ENCODE measurements at regions not wholly inside any gene's neighbourhood (a gene's known extent, or its start where the extent isn't known, plus 50 kb on each side); places are given as distances from the start of the nearest gene placed in this dataset.

DNA sequence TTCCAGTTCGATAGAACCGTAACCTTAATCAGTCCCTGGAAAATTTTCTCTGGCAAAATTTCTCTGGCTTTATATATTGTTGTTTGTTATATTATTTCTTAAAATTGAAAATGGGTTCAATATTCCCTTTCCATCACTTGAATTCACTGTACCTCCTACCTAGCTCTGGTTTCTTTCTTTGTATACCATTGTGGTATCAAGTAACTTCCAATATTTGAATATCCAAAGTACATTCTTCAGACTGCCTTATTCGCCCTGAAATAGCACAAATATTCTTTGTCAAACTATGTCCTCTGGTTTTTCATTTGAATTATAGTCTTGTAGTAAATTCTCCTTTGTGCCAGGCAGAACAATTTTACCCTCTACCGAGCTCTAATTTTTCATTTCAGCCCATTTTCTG, 541.6 kb downstream of the REEP3 start:
- H3K4me3 Mint-ChIP-seq, result no peak overlapping the region
- ATAC-seq (replicated peaks in 1 of 2) (no peak), DNase-seq (no peak)
- no peaks in the 10 kb centered on the region for H3K36me3 Mint-ChIP-seq (ENCODE audit: insufficient read depth in 2 of 2)
- H3K27me3 Mint-ChIP-seq (ENCODE audit: low read depth), result peaks cover 6% of the 10 kb centered on the region
- no peak overlapping the region for H3K27ac Mint-ChIP-seq
- no peaks in the 10 kb centered on the region for H3K4me1 Mint-ChIP-seq (ENCODE audit: low read depth)
- no peaks in the 10 kb centered on the region for H3K9me3 Mint-ChIP-seq

DNA sequence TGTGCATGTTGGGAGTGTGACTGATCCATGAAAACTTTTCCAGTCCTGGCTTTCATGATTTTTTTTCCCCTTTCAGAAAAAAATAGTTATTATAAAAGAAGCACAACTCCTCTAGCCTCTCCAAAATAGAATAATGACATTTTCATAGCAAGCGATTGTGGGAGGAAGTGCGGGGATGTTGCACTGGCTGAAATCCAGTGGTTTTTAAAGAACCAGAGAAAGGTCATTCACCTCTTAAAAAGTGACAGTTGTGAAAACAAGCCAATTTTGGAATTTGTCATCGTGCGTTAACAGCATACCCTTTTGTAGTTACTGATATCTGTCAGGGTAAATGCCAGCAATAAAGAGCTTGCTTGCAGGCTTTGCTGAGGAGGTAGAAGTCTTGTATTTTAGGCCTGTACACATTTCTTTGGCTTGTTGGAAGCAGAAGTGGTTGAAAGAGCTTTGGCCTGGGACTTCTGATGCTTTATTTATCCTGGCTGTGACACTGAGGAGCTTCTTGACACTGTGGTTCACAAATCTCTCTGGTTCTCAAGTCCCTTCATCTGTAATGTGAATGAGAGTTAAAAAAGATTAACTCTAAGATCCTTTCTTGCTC, 545.9 kb downstream of the REEP3 start:
- no peaks in the 10 kb centered on the region for H3K9me3 Mint-ChIP-seq

DNA sequence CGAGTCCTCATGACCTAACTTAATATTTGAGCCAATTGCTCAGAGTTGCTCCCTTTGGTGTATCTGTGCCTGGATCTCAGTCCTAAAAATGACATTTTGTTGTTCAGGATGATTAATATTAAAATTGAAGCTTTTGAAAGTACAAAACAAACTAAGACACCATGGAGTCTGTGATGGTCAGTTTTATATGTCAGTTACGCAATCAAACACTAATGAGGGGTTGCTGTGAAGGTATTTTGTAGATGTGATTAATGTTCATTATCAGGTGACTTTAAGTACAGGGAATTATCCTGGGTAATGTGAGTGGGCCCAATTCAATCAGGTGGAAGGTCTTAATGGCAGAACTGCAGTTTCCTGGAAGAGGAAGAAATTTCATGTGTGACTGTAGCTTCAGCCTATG, 546.7 kb downstream of the REEP3 start:
- ATAC-seq (replicated peaks in 1 of 2) (no peak), DNase-seq (no peak)
- no peaks in the 10 kb centered on the region for H3K36me3 Mint-ChIP-seq (ENCODE audit: insufficient read depth in 2 of 2)
- H3K27me3 Mint-ChIP-seq (ENCODE audit: low read depth), result no peaks in the 10 kb centered on the region
- no peak overlapping the region for H3K4me3 Mint-ChIP-seq
- H3K27ac Mint-ChIP-seq, result no peak overlapping the region
- no peaks in the 10 kb centered on the region for H3K4me1 Mint-ChIP-seq (ENCODE audit: low read depth)
- H3K9me3 Mint-ChIP-seq, result no peaks in the 10 kb centered on the region

More for the DNA sequence above, 545.9 kb downstream of the REEP3 start:
- Mint-ChIP-seq H3K27me3 (ENCODE audit: low read depth) (no peaks in the 10 kb centered on the region), H3K36me3 (ENCODE audit: insufficient read depth in 2 of 2) (no peaks in the 10 kb centered on the region), H3K4me3 (no peak overlapping the region), H3K4me1 (ENCODE audit: low read depth) (no peaks in the 10 kb centered on the region), H3K27ac (no peak overlapping the region)
- no peak for DNase-seq
- ATAC-seq (replicated peaks in 1 of 2), result no peak

DNA sequence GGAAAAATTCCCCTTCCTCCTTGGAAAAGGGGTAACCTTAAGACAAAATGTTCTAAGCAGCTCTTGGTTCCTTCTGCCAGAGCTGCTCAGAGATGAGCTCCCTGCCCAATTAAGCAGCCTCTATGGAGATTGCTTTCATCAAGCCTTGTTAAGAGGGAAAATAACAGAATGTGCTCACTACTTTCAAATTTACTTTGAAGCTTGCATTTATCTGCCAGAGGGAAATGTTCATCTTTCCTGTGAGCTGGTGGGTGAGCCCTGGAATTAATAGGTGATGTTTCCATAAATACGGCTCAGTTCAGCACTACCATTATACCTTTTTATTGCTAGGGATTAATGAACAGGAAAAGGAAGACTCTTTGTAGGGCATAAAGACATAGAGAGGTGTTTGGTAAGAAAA, 549.0 kb downstream of the REEP3 start:
- DNase-seq, result no peak
- Mint-ChIP-seq H3K36me3 (ENCODE audit: insufficient read depth in 2 of 2) (no peaks in the 10 kb centered on the region), H3K27me3 (ENCODE audit: low read depth) (no peaks in the 10 kb centered on the region), H3K9me3 (no peaks in the 10 kb centered on the region), H3K4me3 (no peak overlapping the region), H3K4me1 (ENCODE audit: low read depth) (no peaks in the 10 kb centered on the region), H3K27ac (no peak overlapping the region)
- no peak for ATAC-seq (replicated peaks in 1 of 2)

DNA sequence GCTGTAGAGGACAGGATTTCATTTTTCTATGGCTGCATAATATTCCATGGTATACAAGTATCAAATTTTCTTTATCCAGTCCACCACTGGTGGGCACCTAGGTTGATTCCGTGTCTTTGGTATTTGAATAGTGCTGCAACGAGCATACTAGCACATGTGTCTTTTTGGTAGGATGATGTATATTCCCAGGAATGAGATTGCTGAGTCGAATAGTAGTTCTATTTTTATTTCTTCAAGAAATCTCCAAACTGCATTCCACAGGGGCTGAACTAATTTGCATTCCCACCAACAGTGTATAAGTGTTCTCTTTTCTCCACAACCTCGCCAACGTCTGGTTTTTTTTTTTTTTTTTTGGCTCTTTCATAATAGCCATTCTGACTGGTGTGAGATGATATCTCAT, 550.0 kb downstream of the REEP3 start:
- no peaks in the 10 kb centered on the region for H3K27me3 Mint-ChIP-seq (ENCODE audit: low read depth)

DNA sequence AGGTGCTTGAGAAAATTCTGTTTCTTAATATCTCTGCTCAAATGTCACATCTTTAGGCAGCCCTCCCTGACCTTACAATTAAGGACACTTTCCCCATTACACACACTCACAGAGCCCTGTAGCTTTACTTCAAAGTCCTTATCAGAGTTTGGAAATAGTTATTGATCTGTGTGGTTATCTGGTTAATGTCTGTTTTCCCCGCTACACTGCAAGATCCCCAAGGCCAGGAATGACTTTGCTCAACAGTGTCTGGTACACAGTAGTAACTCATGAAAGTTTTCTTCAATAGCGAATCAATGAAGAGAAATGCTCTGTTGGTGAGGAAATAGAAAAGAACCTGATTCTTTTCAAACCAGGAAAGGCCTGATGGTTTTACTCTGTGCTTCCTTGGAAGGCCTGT, 554.4 kb downstream of the REEP3 start:
- Mint-ChIP-seq H3K9me3 (no peaks in the 10 kb centered on the region), H3K36me3 (ENCODE audit: insufficient read depth in 2 of 2) (no peaks in the 10 kb centered on the region), H3K27ac (no peak overlapping the region), H3K4me3 (no peak overlapping the region), H3K4me1 (ENCODE audit: low read depth) (no peaks in the 10 kb centered on the region), H3K27me3 (ENCODE audit: low read depth) (no peaks in the 10 kb centered on the region)
- no peak for ATAC-seq (replicated peaks in 1 of 2)
- no peak for DNase-seq

More for the DNA sequence above, 550.0 kb downstream of the REEP3 start:
- ATAC-seq (replicated peaks in 1 of 2) (no peak), DNase-seq (no peak)
- H3K27ac Mint-ChIP-seq, result no peak overlapping the region
- H3K4me1 Mint-ChIP-seq (ENCODE audit: low read depth), result no peaks in the 10 kb centered on the region
- H3K9me3 Mint-ChIP-seq, result no peaks in the 10 kb centered on the region
- H3K4me3 Mint-ChIP-seq, result no peak overlapping the region
- no peaks in the 10 kb centered on the region for H3K36me3 Mint-ChIP-seq (ENCODE audit: insufficient read depth in 2 of 2)

DNA sequence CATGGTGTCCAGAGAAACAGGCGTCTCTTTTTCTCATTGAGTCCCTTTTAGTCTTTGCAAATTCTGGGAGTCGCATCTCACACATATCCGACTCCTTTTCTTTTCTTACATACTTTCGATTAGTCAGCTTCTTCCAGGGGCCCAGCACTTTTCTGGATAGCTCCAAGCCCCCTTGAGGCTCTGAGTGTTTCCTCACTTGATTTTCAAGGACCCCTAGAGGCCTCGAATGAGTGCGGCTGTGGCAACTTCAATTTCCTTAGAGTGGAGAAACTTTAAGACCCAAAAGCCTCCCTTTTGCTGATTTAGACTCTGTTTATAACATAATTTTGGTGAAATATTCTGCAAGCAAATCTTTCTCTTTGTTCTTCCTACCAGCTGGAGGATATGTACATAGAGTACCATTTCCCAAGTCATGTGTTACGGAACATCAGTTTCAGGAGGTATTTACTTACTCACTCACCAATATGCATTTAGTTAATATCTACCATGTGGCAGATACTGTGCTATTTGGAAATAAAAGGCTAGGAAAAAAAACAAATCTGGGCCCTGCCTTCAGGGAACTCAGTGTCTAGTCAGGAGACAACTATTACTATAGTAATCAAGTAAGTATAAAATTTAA, 555.2 kb downstream of the REEP3 start:
- Mint-ChIP-seq H3K4me3 (no peak overlapping the region), H3K36me3 (ENCODE audit: insufficient read depth in 2 of 2) (no peaks in the 10 kb centered on the region), H3K27ac (no peak overlapping the region), H3K9me3 (no peaks in the 10 kb centered on the region), H3K4me1 (ENCODE audit: low read depth) (no peaks in the 10 kb centered on the region), H3K27me3 (ENCODE audit: low read depth) (no peaks in the 10 kb centered on the region)
- ATAC-seq (replicated peaks in 1 of 2) (no peak), DNase-seq (no peak)

DNA sequence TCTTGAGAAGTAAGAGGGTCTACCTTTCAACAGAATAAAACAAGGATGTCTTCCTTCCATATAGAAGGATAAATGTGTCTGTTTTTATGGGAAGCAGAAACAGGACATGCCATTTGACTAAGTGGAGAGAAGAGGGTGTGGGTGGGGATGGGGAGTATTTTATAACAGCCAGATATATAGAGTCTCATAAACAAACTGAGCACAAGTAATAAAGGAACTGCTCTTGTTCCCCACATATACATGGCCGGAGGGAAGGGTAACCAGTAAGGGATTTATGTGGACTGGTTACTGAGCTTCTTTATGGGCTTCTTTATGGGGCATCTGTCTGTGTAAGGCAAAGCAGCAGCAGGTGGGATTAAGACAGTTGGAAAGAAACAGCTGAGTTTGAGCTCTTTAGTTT, 558.1 kb downstream of the REEP3 start:
- H3K27ac Mint-ChIP-seq, result no peak overlapping the region
- H3K4me1 Mint-ChIP-seq (ENCODE audit: low read depth), result no peaks in the 10 kb centered on the region
- ATAC-seq (replicated peaks in 1 of 2) (no peak), DNase-seq (no peak)
- H3K4me3 Mint-ChIP-seq, result no peak overlapping the region
- H3K27me3 Mint-ChIP-seq (ENCODE audit: low read depth), result no peaks in the 10 kb centered on the region
- no peaks in the 10 kb centered on the region for H3K9me3 Mint-ChIP-seq
- no peaks in the 10 kb centered on the region for H3K36me3 Mint-ChIP-seq (ENCODE audit: insufficient read depth in 2 of 2)

DNA sequence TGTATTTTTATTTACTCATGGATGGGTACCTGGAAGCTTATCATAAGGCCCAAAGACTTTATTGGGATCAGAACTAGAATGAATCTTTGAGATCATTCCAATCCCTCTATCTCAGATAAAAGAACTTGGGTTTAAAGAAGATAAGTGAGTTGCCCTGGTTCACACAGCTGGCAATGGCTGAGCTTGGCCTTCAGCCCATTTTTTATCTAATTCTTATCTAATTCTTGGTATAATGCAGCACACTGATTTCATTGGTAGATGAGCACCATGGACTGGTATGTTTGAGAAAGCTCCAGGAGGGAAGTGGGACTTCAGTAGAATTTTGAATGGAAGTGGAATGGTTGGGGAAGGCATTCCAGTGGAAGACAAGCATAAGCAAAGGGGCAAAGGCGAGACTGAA, 558.9 kb downstream of the REEP3 start:
- H3K9me3 Mint-ChIP-seq, result no peaks in the 10 kb centered on the region
- H3K36me3 Mint-ChIP-seq (ENCODE audit: insufficient read depth in 2 of 2), result no peaks in the 10 kb centered on the region
- no peaks in the 10 kb centered on the region for H3K4me1 Mint-ChIP-seq (ENCODE audit: low read depth)
- no peak for DNase-seq
- ATAC-seq (replicated peaks in 1 of 2), result no peak
- no peak overlapping the region for H3K27ac Mint-ChIP-seq
- H3K27me3 Mint-ChIP-seq (ENCODE audit: low read depth), result no peaks in the 10 kb centered on the region
- no peak overlapping the region for H3K4me3 Mint-ChIP-seq

DNA sequence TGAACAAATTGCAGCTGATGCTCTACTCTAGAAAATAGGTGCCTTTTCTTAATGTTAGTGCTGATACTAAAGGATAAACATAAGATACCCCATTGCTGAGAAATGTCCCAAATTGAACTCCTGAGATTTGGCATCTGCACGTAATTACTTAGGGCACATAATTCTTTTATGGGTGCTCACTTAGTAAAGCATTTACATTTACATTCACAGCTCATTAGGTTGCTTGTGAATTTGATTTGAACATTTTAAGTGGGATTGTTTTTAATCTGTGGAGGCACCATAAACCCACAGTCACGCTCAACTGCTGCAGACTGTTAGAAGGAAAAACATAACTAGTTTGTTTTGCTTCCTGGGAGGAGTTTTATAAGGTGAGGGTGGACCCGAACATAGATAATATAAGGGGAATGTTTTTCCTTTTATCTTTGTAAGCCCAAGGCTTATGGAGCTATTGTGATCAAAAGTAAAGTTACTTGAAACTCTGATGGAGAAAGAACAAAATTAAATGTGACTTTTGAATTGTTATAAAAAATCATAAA, 560.8 kb downstream of the REEP3 start:
- Mint-ChIP-seq H3K27ac (no peak overlapping the region), H3K4me3 (no peak overlapping the region), H3K36me3 (ENCODE audit: insufficient read depth in 2 of 2) (no peaks in the 10 kb centered on the region), H3K9me3 (no peaks in the 10 kb centered on the region), H3K27me3 (ENCODE audit: low read depth) (no peaks in the 10 kb centered on the region), H3K4me1 (ENCODE audit: low read depth) (no peaks in the 10 kb centered on the region)
- ATAC-seq (replicated peaks in 1 of 2), result no peak
- DNase-seq, result no peak

DNA sequence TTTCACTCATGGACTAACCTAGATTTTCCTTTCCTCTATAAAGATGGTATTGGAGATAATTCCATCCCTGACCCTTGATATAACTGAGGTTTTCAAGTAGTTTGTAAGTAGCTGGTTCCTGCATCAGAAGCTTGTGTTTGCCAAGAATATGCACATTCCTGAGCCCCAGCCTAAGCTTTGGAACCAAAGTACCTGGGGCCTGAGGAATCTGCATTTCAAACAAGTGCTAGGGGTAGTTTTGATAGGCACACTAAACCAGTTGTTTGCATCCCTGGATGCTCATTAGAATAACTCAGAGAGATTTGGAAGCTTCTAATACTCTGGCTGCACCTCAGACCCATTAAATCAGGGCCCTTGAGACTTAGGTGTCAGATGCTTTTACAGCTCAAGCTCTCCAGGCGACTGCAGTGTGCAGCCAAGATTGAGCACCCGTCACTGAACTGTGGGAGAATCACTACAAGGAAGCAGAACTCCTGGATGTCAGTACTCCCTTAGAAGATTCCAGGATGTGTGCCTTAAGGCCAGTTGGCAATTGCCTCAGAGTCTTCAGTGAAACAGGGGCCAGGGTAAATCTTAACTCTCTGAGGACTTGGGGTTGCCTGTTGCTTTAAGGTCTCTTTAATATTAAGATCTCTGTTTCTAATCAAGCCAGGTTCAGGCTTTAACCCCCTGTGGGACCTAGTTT, 565.0 kb downstream of the REEP3 start:
- no peaks in the 10 kb centered on the region for H3K4me1 Mint-ChIP-seq (ENCODE audit: low read depth)
- no peak overlapping the region for H3K4me3 Mint-ChIP-seq
- no peaks in the 10 kb centered on the region for H3K9me3 Mint-ChIP-seq
- ATAC-seq (replicated peaks in 1 of 2), result no peak
- H3K27ac Mint-ChIP-seq, result no peak overlapping the region
- no peaks in the 10 kb centered on the region for H3K36me3 Mint-ChIP-seq (ENCODE audit: insufficient read depth in 2 of 2)
- H3K27me3 Mint-ChIP-seq (ENCODE audit: low read depth), result no peaks in the 10 kb centered on the region
- no peak for DNase-seq

DNA sequence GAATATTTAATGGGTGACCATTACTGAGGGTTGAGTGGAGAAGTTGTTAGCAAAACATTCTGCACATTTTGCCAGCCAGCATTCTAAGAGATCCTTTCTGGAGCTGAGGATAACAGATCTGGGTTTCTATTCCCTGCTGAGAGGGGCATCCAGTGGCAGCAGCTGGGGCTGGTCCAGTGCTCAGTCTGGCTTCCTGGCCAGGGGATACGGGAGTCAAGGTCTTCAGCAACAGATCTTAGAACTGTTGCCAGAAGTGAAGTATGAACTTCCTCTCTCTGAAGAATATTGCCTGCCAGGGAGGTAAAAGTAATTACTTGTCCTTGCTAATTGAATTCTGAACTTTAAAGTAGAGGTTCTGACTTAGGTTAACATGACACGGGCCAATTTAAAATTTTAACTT, 568.4 kb downstream of the REEP3 start:
- ATAC-seq (replicated peaks in 1 of 2), result no peak
- no peaks in the 10 kb centered on the region for H3K4me1 Mint-ChIP-seq (ENCODE audit: low read depth)
- H3K27ac Mint-ChIP-seq, result no peak overlapping the region
- DNase-seq, result no peak
- no peak overlapping the region for H3K4me3 Mint-ChIP-seq
- H3K27me3 Mint-ChIP-seq (ENCODE audit: low read depth), result no peaks in the 10 kb centered on the region
- H3K9me3 Mint-ChIP-seq, result no peaks in the 10 kb centered on the region
- H3K36me3 Mint-ChIP-seq (ENCODE audit: insufficient read depth in 2 of 2), result no peaks in the 10 kb centered on the region

DNA sequence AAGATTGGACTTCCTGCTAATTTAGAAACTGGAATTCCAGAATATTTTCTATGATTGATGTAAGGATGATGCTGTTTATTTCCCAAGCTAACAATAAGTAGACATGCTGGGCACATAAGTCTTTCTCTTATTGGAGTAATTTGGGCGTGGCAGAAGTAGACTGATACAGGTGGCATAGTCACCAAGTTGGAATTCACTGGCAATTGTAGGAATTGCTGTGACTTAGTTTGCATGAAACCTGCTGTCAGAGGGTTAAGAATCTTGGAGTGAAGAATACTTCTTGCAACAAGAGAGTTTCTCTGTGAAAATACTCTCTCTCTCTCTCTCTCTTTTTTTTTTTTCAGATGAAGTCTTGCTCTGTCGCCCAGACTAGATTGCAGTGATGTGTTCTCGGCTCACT, 569.7 kb downstream of the REEP3 start:
- H3K27me3 Mint-ChIP-seq (ENCODE audit: low read depth), result no peaks in the 10 kb centered on the region
- H3K9me3 Mint-ChIP-seq, result no peaks in the 10 kb centered on the region
- H3K27ac Mint-ChIP-seq, result no peak overlapping the region
- no peak overlapping the region for H3K4me3 Mint-ChIP-seq
- ATAC-seq (replicated peaks in 1 of 2) (no peak), DNase-seq (no peak)
- no peaks in the 10 kb centered on the region for H3K4me1 Mint-ChIP-seq (ENCODE audit: low read depth)
- no peaks in the 10 kb centered on the region for H3K36me3 Mint-ChIP-seq (ENCODE audit: insufficient read depth in 2 of 2)

DNA sequence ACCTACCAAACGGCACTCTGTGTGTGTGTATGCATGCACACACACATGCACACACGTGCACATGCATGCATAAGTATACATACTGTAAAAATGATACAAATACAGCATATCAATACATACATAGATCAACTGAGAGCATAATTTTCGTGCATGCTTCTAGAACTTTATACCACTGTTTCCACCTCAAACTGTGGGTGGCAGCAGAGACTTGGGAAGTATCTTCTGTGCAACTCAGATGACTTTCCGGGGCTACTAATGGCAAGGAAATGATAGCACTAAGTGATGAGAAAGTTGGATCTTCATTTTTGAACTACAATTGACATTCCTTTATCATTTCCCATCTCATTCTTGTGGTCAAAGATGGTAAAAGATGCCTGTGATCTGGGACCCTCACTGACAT, 570.7 kb downstream of the REEP3 start:
- Mint-ChIP-seq H3K4me1 (ENCODE audit: low read depth) (no peaks in the 10 kb centered on the region), H3K9me3 (no peaks in the 10 kb centered on the region), H3K4me3 (no peak overlapping the region), H3K27me3 (ENCODE audit: low read depth) (no peaks in the 10 kb centered on the region), H3K27ac (no peak overlapping the region), H3K36me3 (ENCODE audit: insufficient read depth in 2 of 2) (no peaks in the 10 kb centered on the region)
- DNase-seq, result no peak
- ATAC-seq (replicated peaks in 1 of 2), result no peak
